Caco-2 (cell line): ENCODE measurements at regions not wholly inside any gene's neighbourhood (a gene's known extent, or its start where the extent isn't known, plus 50 kb on each side); places are given as distances from the start of the nearest gene placed in this dataset.

Experiments used
- BruUV-seq: library from RNA; stranded (reverse); fragments of 400-500 nt; replicated peaks from 2 replicates; lab custom pipeline; 2021; lab: Mats Ljungman, UMichigan
- CTCF ChIA-PET: fragments of 300-600 bp; sonication (Branson Sonifier 250); formaldehyde crosslinking; loops from one replicate; lab custom pipeline; 2022; ENCODE audit warnings: antibody characterized with exemption; lab: Charles Lee
- POLR2A ChIA-PET: fragments of 300-600 bp; sonication (Branson Sonifier 250); formaldehyde crosslinking; loops from one replicate; lab custom pipeline; 2022; ENCODE audit warnings: antibody characterized with exemption; lab: Charles Lee
- DNase-seq, 2 experiments: peaks; one replicate each; pipeline versions ENCODE4 v3.0.0 to v3.0.0-alpha.2; 2020 to 2022
- H3K27me3 ChIP-seq: replicated peaks from 2 replicates; pipeline ENCODE4 v1.6.0; 2011; ENCODE audit warnings: low read length; ENCODE audit not compliant: control insufficient read depth, insufficient read depth
- H3K36me3 ChIP-seq: 2 replicates; pipeline ENCODE4 v1.5.1; 2011; ENCODE audit warnings: low read length; ENCODE audit not compliant: control insufficient read depth, insufficient read depth
- H3K4me1 ChIP-seq: fragments of 250-450 bp; sonication (Bioruptor Pico); 2 replicates; pipeline ENCODE4 v1.5.1; 2020; ENCODE audit warnings: mild to moderate bottlenecking
- H3K4me3 ChIP-seq: 2 replicates; pipeline ENCODE4 v1.5.1; 2011; ENCODE audit warnings: low read depth, mild to moderate bottlenecking, control low read depth, low read length
- H3K9me3 ChIP-seq: fragments of 250-450 bp; sonication (Bioruptor Pico); 2 replicates; pipeline ENCODE4 v1.5.1; 2020; ENCODE audit warnings: mild to moderate bottlenecking, moderate library complexity
- H3K27ac Mint-ChIP-seq: one replicate; pipeline ENCODE4 v1.8.0; 2022; ENCODE audit warnings: mixed read lengths; ENCODE audit not compliant: unreplicated experiment
- H3K27me3 Mint-ChIP-seq: one replicate; pipeline ENCODE4 v1.8.0; 2022; ENCODE audit warnings: mixed read lengths; ENCODE audit not compliant: insufficient read depth, unreplicated experiment
- H3K36me3 Mint-ChIP-seq: one replicate; pipeline ENCODE4 v1.8.0; 2022; ENCODE audit warnings: mild to moderate bottlenecking, mixed read lengths; ENCODE audit not compliant: insufficient read depth, unreplicated experiment
- H3K4me1 Mint-ChIP-seq: one replicate; pipeline ENCODE4 v1.8.0; 2022; ENCODE audit warnings: low read depth, mixed read lengths; ENCODE audit not compliant: unreplicated experiment
- H3K4me3 Mint-ChIP-seq: one replicate; pipeline ENCODE4 v1.8.0; 2022; ENCODE audit warnings: mild to moderate bottlenecking, moderate library complexity, mixed read lengths; ENCODE audit not compliant: unreplicated experiment
- H3K9me3 Mint-ChIP-seq: one replicate; pipeline ENCODE4 v1.8.0; 2022; ENCODE audit warnings: mixed read lengths; ENCODE audit not compliant: unreplicated experiment
- intact Hi-C: fragments of 100-400 bp; cut with micrococcal nuclease; formaldehyde crosslinking; loops from one replicate; pipeline ENCODE4 v1.10.0; 2022; ENCODE audit not compliant: unreplicated experiment
- TF ChIP-seq, protein P1 (sequence below), 2 experiments: fragments of 200-600 bp in 1 of 2; IDR thresholded peaks; 1 replicate in 1 of 2; 2 replicates in 1 of 2; pipeline versions ENCODE4 v1.5.1 to v1.8.0; 2011 to 2022; ENCODE audit warnings: antibody characterized with exemption in 1 of 2, control low read depth in 1 of 2, inconsistent platforms in 1 of 2, low read depth in 1 of 2, low read length in 1 of 2, mild to moderate bottlenecking in 1 of 2, moderate library complexity in 1 of 2; ENCODE audit not compliant: insufficient read depth in 1 of 2, severe bottlenecking in 1 of 2, unreplicated experiment in 1 of 2

DNA sequence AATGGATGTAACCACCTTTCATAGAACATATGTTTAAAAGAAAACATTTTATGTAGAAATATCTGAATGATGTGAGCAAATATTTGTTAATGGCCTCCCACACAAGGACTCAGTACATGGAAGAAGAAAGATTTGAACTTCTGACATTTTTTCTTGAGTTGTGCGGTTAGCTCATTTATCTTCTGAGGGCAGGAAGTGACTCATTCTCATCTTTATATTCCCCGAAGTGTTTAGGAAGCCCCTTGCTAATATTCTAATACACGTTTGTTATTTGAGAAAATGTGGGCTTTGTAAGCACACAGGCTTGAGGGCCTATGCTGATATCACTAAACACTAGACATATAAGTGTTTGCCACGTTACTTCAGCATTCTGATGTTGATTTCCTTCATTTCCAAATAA, 392.5 kb upstream of the PTBP2 start:
- no peaks in the 10 kb centered on the region for H3K27me3 ChIP-seq
- no peaks in the 10 kb centered on the region for H3K9me3 ChIP-seq
- TF ChIP-seq, protein P1, sequence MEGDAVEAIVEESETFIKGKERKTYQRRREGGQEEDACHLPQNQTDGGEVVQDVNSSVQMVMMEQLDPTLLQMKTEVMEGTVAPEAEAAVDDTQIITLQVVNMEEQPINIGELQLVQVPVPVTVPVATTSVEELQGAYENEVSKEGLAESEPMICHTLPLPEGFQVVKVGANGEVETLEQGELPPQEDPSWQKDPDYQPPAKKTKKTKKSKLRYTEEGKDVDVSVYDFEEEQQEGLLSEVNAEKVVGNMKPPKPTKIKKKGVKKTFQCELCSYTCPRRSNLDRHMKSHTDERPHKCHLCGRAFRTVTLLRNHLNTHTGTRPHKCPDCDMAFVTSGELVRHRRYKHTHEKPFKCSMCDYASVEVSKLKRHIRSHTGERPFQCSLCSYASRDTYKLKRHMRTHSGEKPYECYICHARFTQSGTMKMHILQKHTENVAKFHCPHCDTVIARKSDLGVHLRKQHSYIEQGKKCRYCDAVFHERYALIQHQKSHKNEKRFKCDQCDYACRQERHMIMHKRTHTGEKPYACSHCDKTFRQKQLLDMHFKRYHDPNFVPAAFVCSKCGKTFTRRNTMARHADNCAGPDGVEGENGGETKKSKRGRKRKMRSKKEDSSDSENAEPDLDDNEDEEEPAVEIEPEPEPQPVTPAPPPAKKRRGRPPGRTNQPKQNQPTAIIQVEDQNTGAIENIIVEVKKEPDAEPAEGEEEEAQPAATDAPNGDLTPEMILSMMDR (IDR thresholded peaks at IDR 0.05; ENCODE audit: insufficient read depth in 1 of 2, low read depth in 1 of 2, low read length in 1 of 2, severe bottlenecking in 1 of 2, unreplicated experiment in 1 of 2) = no peak
- ChIA-PET POLR2A (no interaction called here), CTCF (no interaction called here)
- Mint-ChIP-seq H3K27ac (no peak overlapping the region), H3K4me3 (no peak overlapping the region), H3K36me3 (no peaks in the 10 kb centered on the region), H3K9me3 (no peaks in the 10 kb centered on the region), H3K4me1 (no peaks in the 10 kb centered on the region), H3K27me3 (peaks cover 5% of the 10 kb centered on the region)
- intact Hi-C loops = no loop called here
- no peaks in the 10 kb centered on the region for H3K36me3 ChIP-seq
- no peak overlapping the region for H3K4me3 ChIP-seq
- DNase-seq = no peak
- no TSS peak for BruUV-seq
- H3K4me1 ChIP-seq = no peaks in the 10 kb centered on the region

DNA sequence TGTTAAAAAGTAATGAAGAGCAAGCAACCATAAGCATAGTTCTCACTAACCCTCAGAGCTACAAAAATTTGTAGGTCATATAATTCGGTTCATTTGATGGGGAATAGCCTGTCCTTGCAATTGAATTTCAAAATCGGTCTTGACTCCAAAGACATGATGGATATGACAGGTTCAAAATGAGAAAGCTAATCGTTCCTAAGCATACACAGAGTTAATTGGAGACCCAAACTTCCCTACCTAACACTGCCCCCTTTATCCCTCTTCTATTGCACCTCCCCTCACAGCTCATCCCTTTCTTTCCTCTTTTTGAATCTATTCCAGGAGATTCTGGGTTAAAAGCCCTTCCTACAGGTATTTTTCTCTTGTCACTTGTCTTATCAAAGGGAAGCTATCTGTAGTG, 390.0 kb upstream of the PTBP2 start:
- no peak for DNase-seq
- ChIA-PET POLR2A (no interaction called here), CTCF (no interaction called here)
- Histone ChIP-seq H3K4me1 (no peaks in the 10 kb centered on the region), H3K36me3 (no peaks in the 10 kb centered on the region), H3K27me3 (no peaks in the 10 kb centered on the region), H3K9me3 (no peaks in the 10 kb centered on the region), H3K4me3 (no peak overlapping the region)
- TF ChIP-seq, protein P1 (IDR thresholded peaks at IDR 0.05; ENCODE audit: insufficient read depth in 1 of 2, low read depth in 1 of 2, low read length in 1 of 2, severe bottlenecking in 1 of 2, unreplicated experiment in 1 of 2) = no peak
- Mint-ChIP-seq H3K27ac (no peak overlapping the region), H3K27me3 (peaks cover 5% of the 10 kb centered on the region), H3K9me3 (no peaks in the 10 kb centered on the region), H3K36me3 (no peaks in the 10 kb centered on the region), H3K4me1 (no peaks in the 10 kb centered on the region), H3K4me3 (no peak overlapping the region)
- no TSS peak for BruUV-seq
- intact Hi-C loops = no loop called here

DNA sequence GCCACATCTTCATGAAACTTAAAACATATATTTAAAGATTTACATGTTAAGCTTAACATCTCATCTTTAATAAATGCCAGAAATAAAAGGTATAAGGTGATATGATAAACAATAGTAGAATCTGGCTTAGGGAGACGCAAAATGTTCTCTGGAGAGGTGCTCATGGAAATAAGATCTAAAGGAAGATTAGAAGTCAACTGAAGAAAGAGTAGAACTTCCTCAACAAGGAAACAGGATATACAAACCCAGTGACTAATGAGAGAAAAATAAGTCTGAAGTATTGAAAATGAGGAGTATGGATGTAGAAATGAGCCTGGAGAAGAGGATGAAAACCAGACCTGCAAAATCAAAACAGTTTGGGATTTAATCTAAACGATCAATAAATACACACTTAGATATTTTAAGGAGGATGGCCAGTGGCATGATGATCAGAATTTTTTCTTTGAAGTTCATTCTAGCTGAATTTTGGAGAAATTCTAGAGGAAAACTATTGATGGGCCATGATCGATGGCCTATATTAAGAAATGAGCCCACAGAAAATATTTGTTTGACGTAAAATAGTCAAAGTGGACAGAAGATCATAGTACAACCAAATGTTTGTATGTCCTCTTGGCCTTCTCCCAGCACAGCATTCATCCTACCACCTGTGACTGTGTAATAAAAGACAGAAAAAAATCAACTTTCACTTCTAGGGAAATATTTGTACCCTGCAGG, 387.9 kb upstream of the PTBP2 start:
- Mint-ChIP-seq H3K9me3 (no peaks in the 10 kb centered on the region), H3K27ac (no peak overlapping the region), H3K27me3 (peaks cover 5% of the 10 kb centered on the region), H3K4me3 (no peak overlapping the region), H3K4me1 (no peaks in the 10 kb centered on the region), H3K36me3 (no peaks in the 10 kb centered on the region)
- Histone ChIP-seq H3K4me1 (no peaks in the 10 kb centered on the region), H3K27me3 (no peaks in the 10 kb centered on the region), H3K9me3 (no peaks in the 10 kb centered on the region), H3K36me3 (no peaks in the 10 kb centered on the region), H3K4me3 (no peak overlapping the region)
- CTCF ChIA-PET = no interaction called here
- TF ChIP-seq, protein P1 (IDR thresholded peaks at IDR 0.05; ENCODE audit: insufficient read depth in 1 of 2, low read depth in 1 of 2, low read length in 1 of 2, severe bottlenecking in 1 of 2, unreplicated experiment in 1 of 2) = no peak
- POLR2A ChIA-PET = no interaction called here
- intact Hi-C loops = no loop called here
- DNase-seq = no peak
- no TSS peak for BruUV-seq
